Astrocyte (in vitro differentiated cells and primary cell): ENCODE measurements at regions not wholly inside any gene's neighbourhood (a gene's known extent, or its start where the extent isn't known, plus 50 kb on each side); places are given as distances from the start of the nearest gene placed in this dataset.

Source experiments
- DNase-seq: peaks from one replicate; pipeline ENCODE4 v3.0.0-alpha.2; 2010; ENCODE audit warnings: low read depth
- FAIRE-seq: peaks from 2 replicates; lab custom pipeline; 2011; peaks lifted over from hg19 to GRCh38; lab: Jason Lieb, UNC
- H2AFZ ChIP-seq: 2 replicates; pipeline ENCODE4 v1.6.0; 2012; ENCODE audit warnings: low read depth, low read length, inconsistent platforms
- H3K27ac ChIP-seq: 2 replicates; pipeline ENCODE4 v1.5.1; 2011; ENCODE audit warnings: low read depth, low read length, inconsistent platforms
- H3K27me3 ChIP-seq: 2 replicates; pipeline ENCODE4 v1.6.0; 2011; ENCODE audit warnings: low read length, inconsistent platforms; ENCODE audit not compliant: insufficient read depth
- H3K36me3 ChIP-seq: 2 replicates; pipeline ENCODE4 v1.5.1; 2011; ENCODE audit warnings: low read length, inconsistent platforms; ENCODE audit not compliant: insufficient read depth
- H3K4me1 ChIP-seq: 2 replicates; pipeline ENCODE4 v1.5.1; 2011; ENCODE audit warnings: low read length, inconsistent platforms; ENCODE audit not compliant: insufficient read depth
- H3K4me2 ChIP-seq: 2 replicates; pipeline ENCODE4 v1.6.0; 2012; ENCODE audit warnings: low read length, inconsistent platforms
- H3K4me3 ChIP-seq: 2 replicates; pipeline ENCODE4 v1.5.1; 2011; ENCODE audit warnings: low read depth, mild to moderate bottlenecking, low read length, inconsistent platforms; ENCODE audit not compliant: insufficient read depth
- H3K79me2 ChIP-seq: 2 replicates; pipeline ENCODE4 v1.6.0; 2012; ENCODE audit warnings: mild to moderate bottlenecking, low read length, inconsistent platforms; ENCODE audit not compliant: insufficient read depth
- H3K9ac ChIP-seq: 2 replicates; pipeline ENCODE4 v1.6.0; 2012; ENCODE audit warnings: mild to moderate bottlenecking, low read length, inconsistent platforms
- H3K9me3 ChIP-seq: 2 replicates; pipeline ENCODE4 v1.5.1; 2012; ENCODE audit warnings: low read depth, mild to moderate bottlenecking, low read length, inconsistent platforms; ENCODE audit not compliant: insufficient read depth
- H4K20me1 ChIP-seq: 2 replicates; pipeline ENCODE4 v1.6.0; 2012; ENCODE audit warnings: low read length, inconsistent platforms; ENCODE audit not compliant: insufficient read depth
- H3K27ac Mint-ChIP-seq: one replicate; pipeline ENCODE4 v1.8.0; 2021; ENCODE audit warnings: mild to moderate bottlenecking, mixed read lengths; ENCODE audit not compliant: unreplicated experiment
- H3K27me3 Mint-ChIP-seq: one replicate; pipeline ENCODE4 v1.8.0; 2021; ENCODE audit warnings: low read depth, mixed read lengths; ENCODE audit not compliant: unreplicated experiment
- H3K36me3 Mint-ChIP-seq: one replicate; pipeline ENCODE4 v1.8.0; 2021; ENCODE audit warnings: low read depth, mixed read lengths; ENCODE audit not compliant: unreplicated experiment
- H3K4me1 Mint-ChIP-seq: one replicate; pipeline ENCODE4 v1.8.0; 2021; ENCODE audit warnings: low read depth, mixed read lengths; ENCODE audit not compliant: unreplicated experiment
- H3K4me3 Mint-ChIP-seq: one replicate; pipeline ENCODE4 v1.8.0; 2021; ENCODE audit warnings: mild to moderate bottlenecking, moderate library complexity, mixed read lengths; ENCODE audit not compliant: unreplicated experiment
- H3K9me3 Mint-ChIP-seq: one replicate; pipeline ENCODE4 v1.8.0; 2021; ENCODE audit warnings: mild to moderate bottlenecking, mixed read lengths; ENCODE audit not compliant: unreplicated experiment
- CTCF ChIP-seq: IDR thresholded peaks from 2 replicates; pipeline ENCODE4 v1.5.1; 2011; ENCODE audit warnings: low read depth, mild to moderate bottlenecking, inconsistent platforms, low read length, moderate library complexity; ENCODE audit not compliant: insufficient read depth
- EZH2 ChIP-seq: IDR thresholded peaks from 2 replicates; pipeline ENCODE4 v1.6.1; 2012; ENCODE audit warnings: mild to moderate bottlenecking, low read length, inconsistent platforms; ENCODE audit not compliant: insufficient read depth

GRCh38 chr12:118690506-118690905 lies 290.8 kb upstream of the SRRM4 start:
- no peak overlapping the region for H2AFZ ChIP-seq
- Mint-ChIP-seq H3K27ac (no peak overlapping the region), H3K4me3 (no peak overlapping the region), H3K9me3 (peaks cover 2% of the 10 kb centered on the region), H3K4me1 (no peaks in the 10 kb centered on the region), H3K27me3 (peaks cover 4% of the 10 kb centered on the region), H3K36me3 (no peaks in the 10 kb centered on the region)
- no peaks in the 10 kb centered on the region for H3K27me3 ChIP-seq
- H4K20me1 ChIP-seq, result no peaks in the 10 kb centered on the region
- TF ChIP-seq EZH2, result no peak
- TF ChIP-seq CTCF, result no peak
- no peak overlapping the region for H3K27ac ChIP-seq
- peaks cover 9% of the 10 kb centered on the region for H3K9me3 ChIP-seq
- no peak for FAIRE-seq
- no peak overlapping the region for H3K9ac ChIP-seq
- no peak overlapping the region for H3K4me2 ChIP-seq
- no peaks in the 10 kb centered on the region for H3K4me1 ChIP-seq
- no peak overlapping the region for H3K4me3 ChIP-seq
- H3K79me2 ChIP-seq, result no peaks in the 10 kb centered on the region
- H3K36me3 ChIP-seq, result no peaks in the 10 kb centered on the region
- no peak for DNase-seq

- Histone ChIP-seq H3K36me3 (no peaks in the 10 kb centered on the region), H3K4me2 (no peak overlapping the region), H2AFZ (no peak overlapping the region), H3K4me1 (no peaks in the 10 kb centered on the region), H3K27ac (no peak overlapping the region), H4K20me1 (no peaks in the 10 kb centered on the region), H3K9ac (no peak overlapping the region), H3K79me2 (no peaks in the 10 kb centered on the region), H3K4me3 (no peak overlapping the region), H3K9me3 (peaks cover 5% of the 10 kb centered on the region), H3K27me3 (no peaks in the 10 kb centered on the region)
- Mint-ChIP-seq H3K36me3 (no peaks in the 10 kb centered on the region), H3K27ac (no peak overlapping the region), H3K4me1 (no peaks in the 10 kb centered on the region), H3K4me3 (no peak overlapping the region), H3K9me3 (no peaks in the 10 kb centered on the region), H3K27me3 (peaks cover 2% of the 10 kb centered on the region)
- no peak for DNase-seq
- TF ChIP-seq CTCF, result no peak
- no peak for TF ChIP-seq EZH2
- no peak for FAIRE-seq
Measured at GRCh38 chr12:118694128-118694775, 287.1 kb upstream of the SRRM4 start.

GRCh38 chr12:118704527-118705241 lies 276.7 kb upstream of the SRRM4 start:
- H3K4me1 Mint-ChIP-seq, result peaks cover 2% of the 10 kb centered on the region
- H3K9ac ChIP-seq, result no peak overlapping the region
- DNase-seq (no peak), FAIRE-seq (no peak)
- no peaks in the 10 kb centered on the region for H3K4me1 ChIP-seq
- H4K20me1 ChIP-seq, result no peaks in the 10 kb centered on the region
- no peak overlapping the region for H3K4me3 ChIP-seq
- H3K79me2 ChIP-seq, result no peaks in the 10 kb centered on the region
- peaks cover 2% of the 10 kb centered on the region for H3K27me3 Mint-ChIP-seq
- H3K4me2 ChIP-seq, result no peak overlapping the region
- TF ChIP-seq CTCF (no peak), EZH2 (no peak)
- H3K4me3 Mint-ChIP-seq, result no peak overlapping the region
- no peaks in the 10 kb centered on the region for H3K36me3 Mint-ChIP-seq
- H3K9me3 Mint-ChIP-seq, result peaks cover 3% of the 10 kb centered on the region
- no peak overlapping the region for H3K27ac Mint-ChIP-seq
- peaks cover 24% of the 10 kb centered on the region for H3K9me3 ChIP-seq
- H3K27ac ChIP-seq, result no peak overlapping the region
- no peak overlapping the region for H2AFZ ChIP-seq
- no peaks in the 10 kb centered on the region for H3K36me3 ChIP-seq
- H3K27me3 ChIP-seq, result no peaks in the 10 kb centered on the region
